ENCODE measurements at regions not wholly inside any gene's neighbourhood (a gene's known extent, or its start where the extent isn't known, plus 50 kb on each side); places are given as distances from the start of the nearest gene placed in this dataset.

DNA sequence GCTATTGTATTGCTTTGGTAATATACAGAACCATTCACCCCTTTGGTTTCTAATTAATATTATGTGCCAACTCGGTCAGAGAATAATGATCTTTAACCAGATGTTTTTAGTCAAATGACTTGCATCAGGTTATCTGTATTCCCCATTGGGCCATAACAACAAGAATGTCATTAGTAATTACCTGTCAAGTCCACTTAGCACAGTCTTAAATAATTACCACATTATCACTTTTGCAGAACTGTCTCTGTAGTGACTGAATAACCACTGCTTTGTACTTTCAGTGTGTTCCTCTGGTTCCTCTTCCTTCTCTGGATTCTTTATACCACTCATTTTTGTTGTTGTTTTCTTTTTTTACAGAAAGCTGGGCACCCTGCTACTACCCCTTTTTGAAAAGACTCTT is 257.7 kb upstream of the SPOCK3 start:
- no peak for DNase-seq

DNA sequence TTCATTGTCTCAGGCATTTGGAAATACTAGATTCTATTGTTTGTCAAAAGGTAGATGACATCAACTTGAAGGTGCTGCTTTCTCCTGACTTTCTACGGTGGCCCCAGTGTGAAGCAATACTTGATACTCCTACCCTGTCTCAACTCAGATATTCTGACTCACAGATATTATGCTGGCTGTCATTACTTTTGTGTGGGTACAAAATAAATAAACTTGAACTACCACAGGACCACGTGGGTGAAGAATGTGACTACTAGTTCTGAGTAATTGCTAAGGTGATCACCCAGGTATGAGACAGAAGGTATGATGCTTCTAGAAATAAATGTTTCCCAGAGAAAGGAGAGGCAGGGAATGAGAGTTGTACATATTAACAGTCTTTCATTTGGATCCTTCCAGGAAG is 275.3 kb upstream of the SPOCK3 start:
- DNase-seq, result no peak

DNA sequence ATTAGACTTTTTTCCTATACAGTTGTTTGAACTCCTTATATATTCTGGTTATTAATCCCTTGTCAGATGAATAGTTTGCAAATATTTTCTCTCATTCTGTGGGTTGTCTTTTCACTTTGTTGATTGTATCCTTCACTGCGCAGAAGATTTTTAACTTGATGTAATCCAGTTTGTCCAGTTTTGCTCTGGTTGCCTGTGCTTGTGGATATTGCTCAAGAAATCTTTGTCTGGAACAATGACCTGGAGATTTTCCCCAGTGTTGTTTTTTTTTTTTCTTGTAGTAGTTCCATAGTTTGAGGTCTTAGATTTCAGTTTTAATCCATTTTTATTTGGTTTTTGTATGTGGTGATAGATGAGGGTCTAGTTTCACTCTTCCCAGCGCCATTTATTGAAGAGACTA is 289.8 kb upstream of the SPOCK3 start:
- no peak for DNase-seq

DNA sequence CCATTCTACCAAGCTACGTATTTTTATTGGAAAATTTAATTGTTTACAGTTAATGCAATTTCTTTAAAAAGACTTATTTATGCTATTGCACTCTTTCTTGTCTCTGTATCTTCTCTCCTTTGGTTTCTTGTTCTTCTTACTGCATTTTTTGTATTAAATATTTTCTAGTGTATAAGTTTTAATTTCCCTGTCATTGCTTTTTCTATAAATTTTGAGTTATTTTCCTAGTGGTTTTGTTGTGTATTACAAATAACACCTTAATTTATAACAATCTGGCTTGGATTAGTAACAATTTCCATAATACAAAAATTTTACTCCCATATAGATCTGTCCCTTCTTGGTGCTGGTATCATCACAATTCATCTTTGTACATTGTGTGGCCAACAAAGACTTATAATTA is 303.5 kb upstream of the SPOCK3 start:
- no peak for DNase-seq

DNA sequence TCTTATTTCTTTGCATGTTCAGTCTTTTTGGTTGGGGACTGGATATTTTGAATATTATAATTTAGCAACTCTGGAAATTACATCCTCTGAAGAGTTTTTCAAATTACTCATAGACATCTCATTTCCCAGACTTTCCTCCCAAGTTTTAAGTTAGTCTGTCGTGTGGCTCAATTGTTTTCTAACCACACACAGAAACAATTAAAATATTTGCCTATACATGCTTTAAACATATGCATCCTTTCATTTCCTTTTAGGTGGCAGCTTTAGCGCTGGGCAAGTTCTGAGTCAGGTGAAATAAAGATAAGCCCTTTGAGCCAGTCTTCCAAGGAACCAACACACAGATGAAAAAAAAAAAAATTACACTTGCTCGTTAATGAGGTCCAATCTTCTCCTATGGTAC is 307.0 kb upstream of the SPOCK3 start:
- DNase-seq, result no peak

DNA sequence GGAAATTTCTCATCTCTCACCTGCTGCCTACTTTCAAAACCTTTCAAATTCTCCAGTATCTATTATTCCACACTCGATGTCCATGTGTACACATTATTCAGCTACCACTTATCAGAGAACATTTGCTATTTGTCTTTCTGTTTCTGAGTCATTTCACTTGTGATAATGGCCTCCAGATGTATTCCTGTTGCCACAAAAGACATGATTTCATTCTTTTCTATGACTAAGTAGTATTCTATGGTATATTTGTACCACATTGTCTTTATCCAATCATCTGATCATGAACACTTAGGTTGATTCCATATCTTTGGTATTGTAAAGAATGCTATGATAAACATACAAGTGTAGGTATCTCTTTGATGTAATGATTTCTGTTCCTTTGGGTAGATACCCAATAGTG is 310.1 kb upstream of the SPOCK3 start:
- DNase-seq, result no peak

DNA sequence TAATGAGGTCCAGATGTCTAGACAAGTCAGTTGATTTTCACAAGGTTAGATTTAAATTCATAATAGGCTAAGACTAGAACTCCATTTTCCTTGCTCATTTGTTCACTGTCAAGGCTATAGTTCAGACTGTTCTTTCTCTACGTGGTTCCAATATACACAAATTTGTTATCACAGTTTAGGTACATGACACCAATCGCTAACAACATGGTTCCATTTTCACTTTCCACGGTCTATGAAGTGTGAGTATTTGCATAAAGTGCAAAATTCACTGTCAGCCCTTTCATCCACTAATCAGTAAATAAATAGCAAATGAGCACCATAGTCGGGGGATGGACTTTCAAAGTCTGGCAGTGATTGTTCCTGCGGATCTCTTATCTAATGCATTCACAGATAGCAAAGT is 315.7 kb upstream of the SPOCK3 start:
- no peak for DNase-seq

DNA sequence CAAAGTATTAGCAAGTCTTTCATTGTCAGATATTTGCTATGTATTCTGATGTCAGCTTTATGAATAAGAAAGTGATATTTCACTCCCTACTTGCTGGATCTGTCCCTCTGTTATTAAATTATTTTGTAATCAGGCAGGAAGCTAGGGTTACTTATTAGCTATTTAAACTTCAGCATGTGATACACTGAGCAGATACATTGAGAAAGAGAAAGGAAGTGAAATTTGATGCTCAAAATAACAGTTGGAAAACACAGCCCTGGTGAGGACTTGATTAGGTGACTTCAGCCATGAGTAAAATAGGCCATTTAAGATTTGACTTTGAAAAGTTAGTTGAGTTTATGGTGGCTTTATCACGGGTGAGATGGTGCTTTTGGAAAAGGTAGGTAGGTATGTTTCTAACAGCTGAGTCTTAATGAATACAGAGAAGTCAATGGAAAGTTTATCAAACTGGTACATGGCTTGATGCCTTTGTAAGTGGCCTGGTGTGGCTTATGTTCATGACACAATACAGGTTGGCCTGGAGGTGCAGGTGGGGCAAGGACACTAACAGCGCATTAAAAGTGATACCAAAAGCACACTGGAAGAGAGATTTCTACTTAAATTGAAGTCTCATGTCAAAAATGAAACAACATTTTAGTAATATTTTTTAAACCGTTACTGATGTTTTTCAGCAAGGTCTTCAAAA is 321.2 kb upstream of the SPOCK3 start:
- DNase-seq, result no peak

DNA sequence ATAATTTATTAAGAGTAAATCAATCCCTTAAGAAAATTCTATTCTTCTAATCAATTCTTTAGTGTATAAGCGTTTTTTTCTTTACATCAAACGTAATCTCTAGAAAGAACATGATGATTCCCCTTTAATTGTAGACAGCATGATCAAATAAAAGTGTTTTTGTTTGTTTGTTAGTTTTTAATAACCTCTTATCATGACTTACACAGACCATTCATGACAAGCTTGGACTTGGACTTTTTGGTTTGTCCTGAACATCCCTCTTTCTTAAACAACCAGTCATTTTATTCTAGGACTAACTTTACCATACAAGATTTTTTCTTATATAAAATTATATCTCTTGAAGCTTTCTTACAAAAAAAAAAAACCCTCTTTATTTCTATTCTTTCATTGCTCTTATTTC is 344.6 kb upstream of the SPOCK3 start:
- no peak for DNase-seq

DNA sequence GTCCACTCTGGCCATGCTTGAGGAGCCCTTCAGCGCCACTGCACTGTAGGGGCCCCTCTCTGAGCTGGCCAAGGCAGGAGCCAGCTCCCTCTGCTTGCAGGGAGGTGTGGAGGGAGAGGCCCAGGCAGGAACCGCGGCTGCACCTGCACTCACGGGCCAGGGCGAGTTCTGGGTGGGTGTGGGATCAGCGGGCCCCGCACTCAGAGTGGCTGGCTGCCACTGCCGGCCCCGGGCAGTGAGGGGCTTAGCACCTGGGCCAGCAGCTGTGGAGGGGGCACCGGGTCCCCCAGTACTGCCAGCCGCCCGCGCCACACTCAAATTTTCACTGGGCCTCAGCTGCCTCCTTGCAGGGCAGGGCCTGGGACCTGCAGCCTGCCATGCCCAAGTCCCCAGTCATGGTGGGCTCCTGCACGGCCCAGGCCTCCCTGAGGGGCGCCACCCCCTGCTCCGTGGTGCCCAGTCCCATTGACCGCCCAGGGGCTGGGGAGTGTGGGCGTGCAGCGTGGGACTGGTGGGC is 347.2 kb upstream of the SPOCK3 start:
- DNase-seq, result no peak

DNA sequence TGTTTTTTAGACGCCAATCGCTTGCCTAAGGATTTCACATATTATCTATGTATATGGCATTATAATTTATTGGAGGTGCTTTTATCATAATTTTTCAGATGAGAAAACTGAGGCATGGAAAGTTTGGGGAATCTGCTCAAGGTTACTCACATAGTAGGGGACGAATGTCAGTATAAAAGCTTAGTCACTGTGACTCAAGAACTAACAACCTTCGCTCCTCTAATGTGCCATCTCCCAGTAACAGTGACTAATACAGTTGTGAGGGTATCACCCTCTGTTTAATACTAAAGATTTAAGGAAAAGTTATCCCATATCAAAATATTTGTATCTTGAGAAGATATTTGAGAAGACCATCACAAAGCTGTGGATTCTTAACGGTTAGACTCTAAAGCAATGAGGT is 353.1 kb upstream of the SPOCK3 start:
- DNase-seq, result no peak

DNA sequence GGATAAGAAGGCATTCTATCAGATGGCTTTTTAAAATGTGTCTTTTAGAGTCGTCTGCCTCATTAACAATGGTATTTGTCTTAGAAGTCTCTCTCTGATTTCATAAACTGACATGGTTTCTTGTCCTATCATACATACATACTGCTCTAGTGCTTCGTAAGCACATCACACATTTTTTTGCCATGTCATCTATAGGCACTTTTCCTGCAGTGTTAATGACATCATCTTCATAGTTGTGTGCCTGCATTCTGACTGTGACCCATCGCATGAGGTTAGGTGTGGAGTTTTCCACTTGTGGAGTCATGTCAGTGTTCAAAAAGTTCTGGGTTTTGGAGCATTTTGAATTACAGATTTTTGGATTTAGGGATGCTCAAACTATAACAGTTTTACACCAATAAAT is 361.6 kb upstream of the SPOCK3 start:
- DNase-seq, result no peak

DNA sequence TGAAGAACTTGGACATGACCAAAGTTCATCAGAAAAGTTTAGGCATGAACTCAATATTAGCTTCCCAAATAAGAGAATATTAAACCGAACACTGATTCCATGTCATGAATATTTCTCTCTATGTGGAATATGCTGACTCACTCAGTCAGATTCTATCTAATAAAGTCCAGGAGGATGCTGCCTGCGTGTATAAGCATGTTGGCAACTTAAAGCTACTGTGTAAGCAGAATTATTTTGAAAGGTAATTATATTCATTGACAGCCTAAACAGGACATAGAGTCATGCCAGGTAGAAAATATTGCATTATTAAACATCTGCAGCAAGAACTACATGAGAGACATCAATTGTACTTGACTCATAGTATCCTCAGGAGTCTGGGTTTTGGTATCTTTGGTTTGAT is 367.9 kb upstream of the SPOCK3 start:
- no peak for DNase-seq

DNA sequence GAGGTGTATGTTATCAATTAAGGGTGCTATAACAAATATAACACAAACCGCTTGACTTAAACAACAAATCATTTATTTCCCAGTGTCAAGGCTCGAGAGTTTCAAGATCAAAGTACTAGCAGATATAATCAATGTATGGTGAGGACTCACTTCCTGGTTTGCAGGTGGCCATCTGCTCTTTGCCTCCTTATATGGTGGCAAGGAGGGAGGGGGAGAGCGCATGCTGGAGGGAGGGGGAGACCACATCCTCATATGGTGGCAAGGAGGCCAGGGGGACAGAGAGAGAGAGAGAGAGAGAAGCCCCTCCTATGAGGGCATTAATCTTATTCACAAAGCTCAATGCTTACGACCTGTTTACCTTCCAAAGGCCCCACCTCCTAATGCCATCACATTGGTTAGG is 372.3 kb upstream of the SPOCK3 start:
- no peak for DNase-seq

DNA sequence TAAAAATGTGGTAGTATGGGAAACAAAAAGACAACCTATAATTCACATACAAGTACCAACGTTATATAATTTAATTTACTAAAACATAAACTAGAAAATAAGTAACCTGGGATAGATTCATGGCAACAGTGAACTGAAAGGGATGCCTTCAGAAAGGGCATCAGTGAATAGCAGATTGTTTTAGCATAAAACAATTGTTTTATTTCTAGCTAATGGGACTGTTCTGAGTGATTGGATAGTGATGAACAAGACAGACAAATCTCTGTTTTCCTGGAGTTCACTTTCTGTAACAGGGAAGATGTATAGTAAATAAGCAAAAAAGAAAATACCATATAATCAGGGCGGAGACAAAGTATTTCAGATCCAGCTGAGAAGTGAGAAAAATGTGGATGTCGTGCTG is 379.1 kb upstream of the SPOCK3 start:
- DNase-seq, result no peak

DNA sequence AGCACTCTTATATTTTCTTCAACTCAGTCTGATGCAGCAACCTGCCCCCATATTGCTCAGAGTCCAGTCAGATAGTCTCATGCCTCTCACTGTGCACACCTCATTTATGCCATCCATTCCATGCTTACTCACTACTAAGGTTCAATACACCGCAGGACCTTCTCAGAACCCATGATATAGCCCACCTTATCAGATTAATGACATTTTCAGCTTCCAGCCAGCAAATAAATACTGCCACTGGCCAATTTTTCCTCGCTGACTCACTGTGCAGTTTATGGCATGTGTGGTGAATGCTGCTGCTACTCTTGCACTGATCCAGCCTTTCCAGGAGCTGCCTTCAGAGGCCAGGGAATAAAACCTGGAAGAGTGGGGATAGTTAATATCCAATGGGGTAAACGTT is 380.6 kb upstream of the SPOCK3 start:
- peak; percentile 41 for DNase-seq

DNA sequence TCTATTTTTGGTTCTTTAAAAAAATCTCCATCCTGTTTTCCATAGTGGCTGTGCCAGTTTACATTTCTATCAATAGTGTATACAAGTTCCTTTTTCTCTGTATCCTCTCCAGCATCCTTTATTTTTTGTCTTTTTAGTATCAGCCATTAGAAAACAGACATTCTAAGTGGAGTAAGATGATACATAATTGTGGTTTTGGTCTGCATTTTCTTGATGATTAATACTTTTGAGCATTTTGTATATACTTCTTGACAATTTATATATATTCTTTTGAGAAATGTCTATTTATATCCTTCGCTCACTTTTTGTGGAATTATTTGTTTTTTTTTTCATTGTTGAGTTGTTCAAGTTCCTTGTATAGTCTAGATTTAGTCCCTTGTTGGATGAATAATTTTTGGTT is 382.2 kb upstream of the SPOCK3 start:
- DNase-seq, result peak; percentile 44

DNA sequence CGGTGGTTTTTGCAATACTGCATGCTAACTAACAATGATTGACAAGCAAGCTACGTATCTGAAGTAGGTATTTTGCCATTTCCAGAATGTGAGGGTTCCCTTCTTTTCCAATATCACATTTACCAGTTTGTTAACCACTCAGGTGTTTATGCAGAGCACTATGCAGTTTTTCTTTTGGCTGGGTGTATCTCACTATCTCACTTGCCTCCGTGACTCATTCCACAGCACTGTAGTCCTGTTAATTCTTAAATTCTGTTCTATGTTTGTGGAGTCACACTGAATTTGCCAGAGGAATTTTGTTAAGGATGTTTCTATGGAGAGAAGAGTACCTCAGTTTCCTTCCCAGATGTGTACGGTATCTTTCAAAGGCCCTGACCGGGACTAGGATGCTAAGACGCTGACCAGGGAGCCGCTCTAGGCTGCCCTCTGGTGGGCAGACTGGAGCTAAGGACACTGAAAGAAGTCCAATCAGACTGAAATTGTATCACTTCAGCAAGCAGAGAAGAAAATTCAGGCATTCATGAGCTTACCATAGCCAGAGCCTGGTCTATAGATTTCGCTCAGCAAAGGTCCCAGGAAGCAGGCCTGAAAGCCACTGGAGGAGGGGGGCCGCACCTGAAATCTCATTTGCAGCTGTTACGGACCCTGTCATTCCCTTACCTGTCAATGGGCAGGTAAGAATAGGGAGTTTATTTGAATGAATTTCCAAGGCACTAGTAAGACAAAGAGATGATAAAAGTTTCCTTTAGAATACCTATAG is 388.4 kb upstream of the SPOCK3 start:
- DNase-seq, result peak; percentile 58

DNA sequence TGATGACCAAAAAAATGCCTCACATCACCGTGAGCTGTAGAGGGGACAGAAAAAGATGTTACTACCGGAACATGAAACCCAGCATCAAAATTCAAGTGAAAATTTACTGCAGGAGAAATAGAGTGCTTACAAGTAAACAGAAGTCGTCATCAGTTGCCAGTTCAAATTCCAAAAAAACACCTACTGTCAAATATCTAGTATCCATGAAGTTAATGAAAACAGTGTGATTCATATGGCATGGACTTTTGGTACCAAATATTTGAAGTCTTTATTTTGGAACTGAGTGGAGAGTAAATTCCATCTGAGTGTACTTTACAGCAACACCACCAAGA is 388.9 kb upstream of the SPOCK3 start:
- DNase-seq, result no peak

DNA sequence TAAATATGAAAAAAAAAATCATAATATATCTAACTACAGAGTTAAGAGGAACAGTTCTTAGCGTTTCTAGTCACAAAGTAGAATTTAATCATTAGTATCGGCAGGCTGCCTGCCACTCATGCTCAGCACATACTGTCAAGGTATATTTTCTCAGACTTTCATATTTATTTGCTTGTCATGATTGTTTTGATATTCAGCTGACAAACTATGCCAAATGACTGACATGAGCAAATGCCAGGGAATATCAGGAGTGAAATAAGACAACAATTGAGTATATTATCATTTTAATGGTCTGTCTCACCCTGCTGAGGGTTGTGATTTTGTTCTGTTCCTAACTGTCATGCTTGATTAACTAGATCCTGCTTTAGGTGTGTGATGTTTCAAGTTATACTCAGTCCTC is 395.0 kb upstream of the SPOCK3 start:
- DNase-seq, result no peak

DNA sequence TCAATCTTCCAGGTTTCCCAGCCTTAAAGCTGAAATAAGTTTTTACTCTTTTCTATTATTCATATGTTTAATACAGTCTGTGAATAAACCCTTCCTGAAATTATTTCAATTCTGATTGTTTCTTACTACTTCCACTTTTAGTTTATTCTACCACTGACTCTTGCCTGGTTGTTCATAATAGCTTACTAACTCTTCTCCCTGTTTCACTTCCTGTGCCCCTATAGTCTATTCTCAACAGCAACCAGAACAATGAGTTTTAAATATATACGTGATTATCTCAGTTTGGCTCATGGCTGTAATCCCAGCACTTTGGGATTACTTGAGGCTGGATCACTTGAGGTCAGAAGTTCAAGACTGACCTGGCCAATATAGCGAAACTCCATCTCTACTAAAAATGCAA is 408.0 kb upstream of the SPOCK3 start:
- DNase-seq, result no peak

DNA sequence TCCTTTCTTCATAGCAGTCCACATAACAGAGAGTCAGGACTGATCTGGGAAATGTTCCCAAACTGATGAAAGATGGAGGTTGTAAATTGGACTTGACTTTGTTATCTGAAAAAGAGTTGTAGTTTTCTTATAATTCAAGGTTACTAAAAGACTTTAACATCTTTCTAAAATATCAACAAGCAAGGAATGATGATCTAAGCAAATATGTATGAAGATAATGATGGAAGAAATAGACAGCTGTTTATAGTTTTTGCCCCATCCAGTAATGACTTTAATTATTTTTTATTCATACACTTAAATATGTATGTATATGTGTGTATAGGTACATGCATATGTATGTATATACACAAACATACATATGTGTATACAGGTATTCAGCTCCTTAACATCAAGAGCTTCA is 411.1 kb upstream of the SPOCK3 start:
- DNase-seq, result no peak

DNA sequence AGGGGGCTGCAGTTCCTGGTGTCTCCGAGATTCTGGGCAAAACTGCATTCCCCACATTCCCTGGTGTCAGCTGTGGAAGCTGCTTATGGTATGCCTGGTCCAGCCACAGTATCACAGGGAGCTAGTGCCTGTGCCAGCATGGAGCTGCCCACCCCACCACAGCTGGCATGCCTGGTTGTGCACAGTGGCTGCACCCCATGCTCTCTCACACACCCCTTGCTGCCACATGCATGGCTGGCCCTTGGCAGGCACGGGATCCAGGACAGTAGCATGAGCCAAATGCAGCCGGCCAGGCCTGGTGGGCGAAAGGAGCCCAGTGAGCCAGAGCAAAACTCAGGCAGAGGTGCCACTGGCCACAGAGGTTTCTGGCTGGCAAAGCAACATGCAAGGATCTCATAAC is 418.0 kb upstream of the SPOCK3 start:
- DNase-seq, result no peak

DNA sequence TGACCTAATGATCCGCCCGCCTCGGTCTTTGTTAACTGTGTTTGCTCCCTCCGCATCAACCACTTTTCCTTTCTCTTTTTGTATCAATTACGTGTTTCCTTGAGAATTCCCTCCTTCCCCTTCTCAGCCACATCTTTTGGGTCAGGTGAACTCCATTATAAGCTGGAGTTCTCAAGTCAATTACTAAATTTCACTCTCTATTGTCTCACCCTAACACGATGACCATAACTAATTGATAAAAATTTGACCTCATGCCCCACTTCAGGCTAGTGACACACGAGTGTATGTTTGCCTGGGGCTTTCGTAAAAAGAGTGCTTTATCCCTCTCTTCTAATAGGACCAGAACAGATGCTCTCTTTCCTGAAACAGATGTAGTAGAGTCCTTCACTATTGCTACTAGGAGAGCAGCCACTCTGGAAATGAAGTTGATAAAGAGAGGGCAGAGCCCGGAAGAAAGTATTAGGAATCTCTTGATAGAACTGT is 403.6 kb upstream of the ANXA10 start:
- no peak for DNase-seq

DNA sequence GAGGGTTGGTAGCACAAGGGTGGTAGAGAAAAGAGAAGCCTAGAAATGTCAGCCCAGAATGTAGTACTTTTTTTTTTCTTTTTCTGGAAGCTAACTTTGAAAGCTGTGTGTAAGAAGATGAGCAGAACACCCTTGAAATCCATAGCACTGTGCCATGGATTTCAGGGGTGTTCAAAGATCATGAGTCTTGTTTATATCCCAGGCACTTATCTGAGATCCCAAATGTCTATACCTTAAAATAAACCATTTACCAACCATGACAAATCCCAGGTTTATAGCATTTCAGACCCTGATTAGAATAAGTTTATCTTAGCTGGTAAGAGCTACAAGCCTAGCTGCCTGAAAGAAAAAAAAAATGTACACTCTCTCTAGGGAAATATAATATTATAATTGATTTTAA is 389.9 kb upstream of the ANXA10 start:
- DNase-seq, result no peak
